ENCODE measurements at regions not wholly inside any gene's neighbourhood (a gene's known extent, or its start where the extent isn't known, plus 50 kb on each side); places are given as distances from the start of the nearest gene placed in this dataset.

- DNase-seq (ENCODE audit: low spot score) = no peak
Observed at GRCh38 chr4:8796096-8796495, 75.5 kb downstream of the HMX1 start.

GRCh38 chr4:8795140-8795539 is 76.5 kb downstream of the HMX1 start:
- DNase-seq (ENCODE audit: low spot score) = no peak

- no peak for DNase-seq (ENCODE audit: low spot score)
Observed at GRCh38 chr4:8794491-8794890, 77.1 kb downstream of the HMX1 start.

- no peak for DNase-seq (ENCODE audit: low spot score)
Observed at GRCh38 chr4:8793571-8794160, 78.0 kb downstream of the HMX1 start.

- no peak for DNase-seq (ENCODE audit: low spot score)
Observed at GRCh38 chr4:8792491-8792890, 79.1 kb downstream of the HMX1 start.

GRCh38 chr4:8791609-8792008 is 80.0 kb downstream of the HMX1 start:
- no peak for DNase-seq (ENCODE audit: low spot score)

GRCh38 chr4:8790749-8791148 is 80.9 kb downstream of the HMX1 start:
- no peak for DNase-seq (ENCODE audit: low spot score)

GRCh38 chr4:8788174-8788573 is 83.5 kb downstream of the HMX1 start:
- DNase-seq (ENCODE audit: low spot score) = no peak

- DNase-seq (ENCODE audit: low spot score) = no peak
Observed at GRCh38 chr4:8786166-8786565, 85.5 kb downstream of the HMX1 start.

GRCh38 chr4:8785656-8786142 is 85.9 kb downstream of the HMX1 start:
- no peak for DNase-seq (ENCODE audit: low spot score)

GRCh38 chr4:8783736-8784135 is 87.9 kb downstream of the HMX1 start:
- DNase-seq (ENCODE audit: low spot score) = no peak

- DNase-seq (ENCODE audit: low spot score) = no peak
Observed at GRCh38 chr4:8782135-8782534, 89.5 kb downstream of the HMX1 start.

GRCh38 chr4:8781641-8782040 is 90.0 kb downstream of the HMX1 start:
- DNase-seq (ENCODE audit: low spot score) = no peak

GRCh38 chr4:8780596-8781368 is 90.9 kb downstream of the HMX1 start:
- DNase-seq (ENCODE audit: low spot score) = no peak

- DNase-seq (ENCODE audit: low spot score) = no peak
Observed at GRCh38 chr4:8780086-8780485, 91.6 kb downstream of the HMX1 start.

- no peak for DNase-seq (ENCODE audit: low spot score)
Observed at GRCh38 chr4:8779490-8779932, 92.1 kb downstream of the HMX1 start.

- DNase-seq (ENCODE audit: low spot score) = no peak
Observed at GRCh38 chr4:8778760-8779159, 92.9 kb downstream of the HMX1 start.

GRCh38 chr4:8778291-8778690 is 93.3 kb downstream of the HMX1 start:
- DNase-seq (ENCODE audit: low spot score) = no peak

- no peak for DNase-seq (ENCODE audit: low spot score)
Observed at GRCh38 chr4:8777320-8778196, 94.1 kb downstream of the HMX1 start.

- DNase-seq (ENCODE audit: low spot score) = no peak
Observed at GRCh38 chr4:8776366-8776765, 95.3 kb downstream of the HMX1 start.

GRCh38 chr4:8775751-8776355 is 95.8 kb downstream of the HMX1 start:
- DNase-seq (ENCODE audit: low spot score) = no peak

- no peak for DNase-seq (ENCODE audit: low spot score)
Observed at GRCh38 chr4:8775121-8775520, 96.5 kb downstream of the HMX1 start.
